HG02798 (cell line): ENCODE measurements at regions not wholly inside any gene's neighbourhood (a gene's known extent, or its start where the extent isn't known, plus 50 kb on each side); places are given as distances from the start of the nearest gene placed in this dataset.

Experiments
- ATAC-seq: cut with Tn5 transposase; IDR thresholded peaks from one replicate; pipeline ENCODE4 v1.9.1; 2021; ENCODE audit warnings: mild to moderate bottlenecking; ENCODE audit not compliant: unreplicated experiment, poor library complexity

DNA sequence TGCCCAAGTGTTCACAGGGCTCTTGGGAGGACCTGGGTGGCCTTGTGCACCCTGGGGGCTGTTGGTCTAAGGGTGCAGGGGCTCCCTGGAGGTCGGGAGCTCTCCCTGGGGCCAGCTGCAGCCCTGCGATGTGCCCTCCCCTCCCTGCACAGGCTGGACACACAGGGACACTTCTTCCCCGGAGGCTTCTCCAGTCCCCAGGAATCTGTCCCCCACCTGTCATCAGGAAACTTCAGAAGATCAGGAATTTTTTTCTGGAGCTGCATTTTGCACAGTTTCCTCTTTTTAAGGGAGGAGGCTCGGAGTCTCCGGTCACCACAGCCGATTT, 66.9 kb upstream of the BHLHE23 start:
- ATAC-seq: no peak

DNA sequence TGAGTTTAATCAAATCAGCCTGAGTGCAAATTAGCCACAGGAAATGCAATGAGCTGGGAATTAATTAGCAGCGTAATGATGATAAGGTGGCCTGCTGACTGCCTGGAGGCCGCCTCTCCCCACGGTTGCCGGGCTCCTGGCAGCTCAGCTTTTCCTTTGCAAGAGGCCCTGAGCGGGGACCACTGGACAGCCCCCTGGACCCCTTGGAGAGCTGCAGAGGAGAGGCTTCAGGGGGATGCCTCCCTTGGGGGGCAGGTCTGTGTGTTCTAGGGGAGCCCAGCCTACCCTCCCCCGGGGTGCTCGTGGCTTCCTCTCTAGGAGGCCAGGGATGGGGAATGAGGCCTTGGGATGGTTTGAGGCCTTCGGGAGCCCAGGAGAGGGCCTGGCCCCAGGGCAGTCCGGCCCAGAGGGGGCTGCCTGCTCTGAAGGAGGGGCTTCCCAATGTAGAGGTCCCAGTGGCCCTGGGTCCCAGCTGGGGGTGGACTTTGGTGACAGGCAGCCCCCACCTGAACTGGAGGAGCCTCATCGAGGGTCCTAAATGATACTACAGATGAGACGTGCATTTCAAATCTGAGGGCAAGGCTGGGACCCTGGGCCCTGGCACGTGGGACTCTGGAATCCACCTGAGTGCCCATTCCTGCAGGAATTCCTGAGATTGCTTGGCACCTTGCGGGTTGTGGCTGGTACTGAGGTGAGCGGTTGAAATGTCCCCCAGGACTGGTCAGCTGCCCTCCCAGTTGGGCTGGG, 66.4 kb upstream of the BHLHE23 start:
- no peak for ATAC-seq

DNA sequence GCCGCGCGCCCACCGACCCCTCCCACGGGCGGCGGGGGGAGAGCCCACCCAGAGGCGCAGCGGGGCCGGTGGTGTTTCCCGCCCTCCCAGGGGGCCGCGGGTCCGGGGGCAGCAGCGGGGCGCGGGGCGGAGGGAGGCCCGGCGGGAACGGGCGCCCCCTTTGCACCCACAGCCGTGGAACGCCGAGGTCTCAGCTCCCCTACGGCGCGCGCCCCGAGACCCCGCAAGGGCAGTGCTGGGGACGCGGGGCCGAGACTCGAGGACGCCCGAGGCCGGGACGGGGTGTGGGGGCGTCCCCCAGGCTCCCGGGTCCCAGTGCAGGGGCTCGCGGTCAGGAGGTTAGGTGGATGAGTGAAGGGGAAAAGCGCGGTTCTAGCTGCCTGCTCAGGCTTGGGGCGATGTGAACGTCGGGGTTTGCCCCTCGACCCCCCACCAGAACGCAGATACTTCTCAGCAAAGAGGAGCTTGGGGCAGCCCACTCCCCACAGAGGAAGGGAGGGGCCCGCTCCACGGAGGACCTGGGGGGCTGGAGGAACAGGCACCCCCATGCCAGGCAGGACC, 65.5 kb upstream of the BHLHE23 start:
- no peak for ATAC-seq

DNA sequence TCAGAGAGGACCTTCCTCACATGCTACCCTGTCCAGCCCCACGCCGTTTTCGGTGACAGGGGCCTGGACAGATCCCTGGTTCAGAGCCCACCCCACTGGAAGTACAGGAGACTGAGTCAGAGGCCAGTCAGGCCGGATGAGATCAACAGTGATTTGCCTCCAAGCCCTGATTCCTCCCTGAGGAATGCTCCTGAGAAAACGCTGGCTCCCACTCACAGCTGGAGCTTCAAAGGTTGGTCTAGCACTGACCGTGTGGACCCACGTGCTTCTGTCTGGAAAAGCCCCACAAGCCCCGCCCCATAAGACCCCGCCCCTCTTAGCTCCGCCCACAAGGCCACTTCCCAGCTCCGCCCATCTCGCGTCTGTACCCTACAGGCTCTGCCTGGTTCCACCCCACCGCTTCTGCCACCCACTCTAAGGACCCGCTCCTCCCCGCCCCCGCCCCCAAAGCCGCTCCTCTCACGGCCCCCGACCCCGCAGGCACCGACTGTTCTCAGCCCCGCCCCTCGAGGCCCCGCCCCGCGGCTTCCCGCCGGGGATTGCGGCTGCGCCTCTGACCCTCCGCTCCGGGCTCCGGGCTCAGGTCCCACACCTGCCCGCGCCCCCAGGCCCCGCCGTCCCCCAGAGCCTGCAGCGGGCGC, 64.9 kb upstream of the BHLHE23 start:
- no peak for ATAC-seq

DNA sequence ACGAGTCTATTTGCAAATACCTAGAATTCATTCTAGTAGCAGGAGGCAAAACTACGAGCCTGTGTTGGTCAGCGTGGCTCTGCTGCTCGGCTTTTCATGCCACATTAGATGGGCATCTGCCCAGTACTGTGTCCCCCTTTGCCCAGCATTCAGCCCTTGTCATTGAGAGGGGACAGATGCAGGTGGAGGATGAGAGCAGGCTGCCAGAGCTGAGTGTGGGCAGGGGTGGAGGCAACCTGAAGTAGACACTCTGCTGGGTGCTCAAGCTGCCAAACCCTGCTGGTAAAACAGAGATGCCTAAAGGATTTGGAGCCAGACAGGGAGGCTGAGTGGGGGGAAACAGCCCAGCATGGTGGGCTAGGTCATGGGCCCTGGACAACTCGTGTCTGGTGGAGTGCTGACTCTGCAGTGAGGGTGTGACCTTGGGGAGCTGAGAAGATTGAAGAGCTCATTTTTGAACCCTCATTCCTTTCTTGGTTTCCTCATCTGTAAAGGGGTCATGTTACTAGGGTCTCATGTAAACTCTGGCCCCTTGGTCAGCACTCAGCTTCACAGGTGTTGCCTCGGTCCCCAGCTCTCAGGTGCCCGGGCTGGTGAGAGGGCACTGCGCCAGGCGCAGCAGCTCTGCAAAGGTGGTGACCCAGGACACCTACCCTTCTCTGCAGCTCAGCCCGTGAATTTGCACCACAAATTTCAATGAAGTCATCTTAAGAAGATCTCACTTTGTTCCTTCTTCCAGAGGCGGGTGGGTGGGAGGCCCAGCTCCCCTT, 64.2 kb upstream of the BHLHE23 start:
- no peak for ATAC-seq

DNA sequence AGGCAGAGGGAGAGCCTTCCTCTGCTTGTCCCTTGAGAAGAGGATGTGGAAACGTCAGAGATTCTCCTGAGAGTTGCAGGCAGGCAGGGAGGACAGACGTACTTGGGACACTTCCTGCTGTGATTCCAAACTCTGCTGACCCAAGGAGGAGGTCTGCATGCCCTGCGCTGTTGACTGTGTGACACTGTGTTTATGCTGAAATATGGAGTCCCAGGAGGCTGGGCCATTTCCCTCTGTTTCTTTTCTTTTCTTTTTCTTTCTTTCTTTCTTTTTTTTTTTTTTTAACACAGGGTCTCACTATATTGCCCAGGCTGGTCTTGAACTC, 63.5 kb upstream of the BHLHE23 start:
- no peak for ATAC-seq

DNA sequence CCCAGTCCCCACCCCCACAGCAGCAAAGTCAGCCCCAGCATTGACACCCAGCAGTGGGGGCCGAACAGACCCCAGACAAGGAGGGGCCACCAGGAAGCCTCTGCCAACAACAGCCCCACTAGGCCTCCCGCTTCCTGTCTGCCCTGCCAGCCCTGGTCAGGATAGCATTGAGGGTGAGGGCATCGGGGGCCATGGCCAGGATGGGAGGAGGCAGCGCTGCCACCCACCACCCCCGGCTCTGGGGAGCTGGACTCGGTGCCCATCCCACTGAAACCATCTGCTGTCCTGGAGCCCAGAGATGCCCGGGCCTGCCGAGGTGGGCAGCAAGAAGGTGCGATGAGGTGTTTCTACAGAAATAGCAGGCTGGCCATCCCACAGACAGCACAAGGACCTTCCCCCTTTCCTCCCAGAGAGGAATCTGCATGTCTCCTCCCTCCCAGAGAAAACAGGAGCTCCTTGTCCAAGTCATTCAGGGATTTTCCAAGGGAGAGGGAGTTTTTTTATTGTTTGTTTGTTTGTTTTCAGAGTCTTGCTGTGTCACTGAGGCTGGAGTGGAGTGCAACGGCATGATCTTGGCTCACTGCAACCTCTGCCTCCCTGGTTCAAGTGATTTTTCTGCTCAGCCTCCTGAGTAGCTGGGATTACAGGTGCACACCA, 62.1 kb upstream of the BHLHE23 start:
- ATAC-seq: no peak

DNA sequence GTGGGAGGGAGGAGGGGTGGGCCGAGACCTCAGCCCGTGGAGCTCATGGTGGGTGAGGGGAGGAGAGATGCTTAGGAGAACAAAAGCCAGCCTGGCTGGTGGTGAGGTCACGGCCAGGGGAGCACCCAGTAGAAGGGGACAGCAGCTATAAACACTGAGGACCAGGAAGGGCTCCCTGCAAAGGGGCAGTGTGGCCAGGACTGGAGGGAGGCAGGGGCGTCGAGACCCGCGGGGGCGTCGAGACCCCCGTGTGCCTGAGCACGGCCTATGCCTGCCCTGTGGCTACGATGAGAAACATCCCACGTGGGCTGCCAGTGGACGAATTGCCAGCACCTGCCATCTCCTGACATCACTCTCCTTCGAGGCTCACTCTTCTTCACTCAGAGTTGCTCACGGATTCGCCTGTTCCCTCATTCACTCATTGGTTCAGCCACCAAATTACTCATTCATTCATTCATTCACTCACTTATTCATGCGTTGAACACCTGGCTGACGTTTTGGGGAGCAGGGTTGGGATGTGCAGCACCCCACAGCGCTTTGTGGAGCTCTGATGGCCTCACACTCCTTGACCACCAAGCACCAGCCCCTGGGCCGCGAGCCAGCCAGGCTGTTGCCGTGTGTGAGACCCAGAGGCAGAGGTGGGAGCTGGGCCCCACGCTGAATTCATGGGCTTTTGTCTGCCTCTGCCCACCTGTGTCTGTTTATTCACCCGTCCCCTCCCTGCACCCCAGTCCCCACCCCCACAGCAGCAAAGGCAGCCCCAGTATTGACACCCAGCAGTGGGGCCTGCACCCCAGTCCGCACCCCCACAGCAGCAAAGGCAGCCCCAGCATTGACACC, 61.2 kb upstream of the BHLHE23 start:
- ATAC-seq: no peak

DNA sequence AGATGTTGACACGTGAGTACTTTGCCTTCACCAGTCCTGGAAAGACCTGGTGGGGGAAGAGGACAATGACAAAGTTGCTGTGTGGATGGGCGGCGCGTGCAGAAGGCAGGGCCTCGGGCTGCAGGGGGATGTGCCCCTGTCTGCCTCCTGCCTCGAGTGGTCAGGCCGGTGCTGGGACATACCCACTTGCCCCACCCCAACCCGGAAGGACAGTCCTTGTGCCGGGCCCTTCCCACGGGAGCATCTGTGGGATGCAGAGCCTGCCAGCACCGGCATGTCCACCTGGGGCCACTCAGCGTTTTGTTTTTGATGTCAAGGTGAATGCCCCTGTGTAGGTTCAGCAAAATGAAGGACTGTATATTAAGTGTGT, 60.5 kb upstream of the BHLHE23 start:
- ATAC-seq: no peak

DNA sequence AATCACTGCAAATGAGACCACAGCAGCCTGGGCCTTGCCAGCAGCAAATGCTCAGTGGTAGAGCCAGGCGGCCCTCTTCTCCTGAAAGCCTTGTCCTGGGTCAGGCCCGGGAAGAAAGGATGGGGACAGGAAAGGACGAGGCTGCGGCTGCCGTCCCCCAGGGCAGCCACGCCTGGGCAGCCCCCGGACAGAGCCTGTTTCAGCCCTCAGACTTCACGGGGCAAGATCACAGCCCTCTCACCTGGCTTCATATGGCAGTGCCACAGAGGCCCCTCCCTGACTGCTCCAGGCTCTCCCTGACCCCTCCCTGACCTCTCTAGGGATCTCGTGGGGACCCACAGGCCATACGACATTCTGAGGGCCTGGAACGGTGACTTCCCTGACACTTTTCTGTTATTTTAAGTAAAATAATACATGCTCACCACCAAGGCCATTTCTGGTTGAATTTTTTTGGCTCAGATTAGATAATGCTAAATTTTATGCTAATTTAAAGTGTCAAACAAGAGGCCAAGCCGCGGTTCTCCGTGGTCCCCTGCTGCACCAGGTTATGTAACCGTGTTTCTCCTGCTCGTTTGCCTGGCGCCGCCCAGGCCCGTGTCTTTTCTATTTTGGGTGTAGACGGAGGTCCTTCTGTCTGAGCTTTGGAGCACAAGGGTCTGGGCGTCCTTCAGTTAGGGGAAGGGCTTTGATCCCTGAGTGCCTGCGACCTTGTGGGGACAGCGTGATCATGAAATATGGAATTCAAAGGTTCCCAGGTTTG, 59.9 kb upstream of the BHLHE23 start:
- no peak for ATAC-seq

DNA sequence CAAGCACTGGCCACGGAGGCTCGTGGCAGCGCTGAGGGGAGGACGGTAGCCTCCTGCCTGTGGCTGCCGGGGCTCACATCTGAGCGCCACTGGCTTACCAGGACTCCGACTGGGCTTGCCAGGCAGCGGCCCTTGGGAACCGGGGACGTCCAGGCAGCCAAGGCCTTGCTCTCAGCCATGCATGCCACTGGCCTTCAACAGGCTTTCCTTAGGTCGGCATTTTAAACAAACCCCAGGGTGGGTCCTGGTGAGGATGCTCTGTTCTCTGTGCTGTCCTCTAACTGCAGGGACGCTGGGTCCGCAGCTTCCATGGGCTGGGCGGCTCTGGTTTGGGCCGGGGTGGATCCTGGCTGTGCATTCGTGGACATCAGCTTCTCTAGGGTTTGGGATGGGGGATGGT, 59.1 kb upstream of the BHLHE23 start:
- ATAC-seq: no peak

DNA sequence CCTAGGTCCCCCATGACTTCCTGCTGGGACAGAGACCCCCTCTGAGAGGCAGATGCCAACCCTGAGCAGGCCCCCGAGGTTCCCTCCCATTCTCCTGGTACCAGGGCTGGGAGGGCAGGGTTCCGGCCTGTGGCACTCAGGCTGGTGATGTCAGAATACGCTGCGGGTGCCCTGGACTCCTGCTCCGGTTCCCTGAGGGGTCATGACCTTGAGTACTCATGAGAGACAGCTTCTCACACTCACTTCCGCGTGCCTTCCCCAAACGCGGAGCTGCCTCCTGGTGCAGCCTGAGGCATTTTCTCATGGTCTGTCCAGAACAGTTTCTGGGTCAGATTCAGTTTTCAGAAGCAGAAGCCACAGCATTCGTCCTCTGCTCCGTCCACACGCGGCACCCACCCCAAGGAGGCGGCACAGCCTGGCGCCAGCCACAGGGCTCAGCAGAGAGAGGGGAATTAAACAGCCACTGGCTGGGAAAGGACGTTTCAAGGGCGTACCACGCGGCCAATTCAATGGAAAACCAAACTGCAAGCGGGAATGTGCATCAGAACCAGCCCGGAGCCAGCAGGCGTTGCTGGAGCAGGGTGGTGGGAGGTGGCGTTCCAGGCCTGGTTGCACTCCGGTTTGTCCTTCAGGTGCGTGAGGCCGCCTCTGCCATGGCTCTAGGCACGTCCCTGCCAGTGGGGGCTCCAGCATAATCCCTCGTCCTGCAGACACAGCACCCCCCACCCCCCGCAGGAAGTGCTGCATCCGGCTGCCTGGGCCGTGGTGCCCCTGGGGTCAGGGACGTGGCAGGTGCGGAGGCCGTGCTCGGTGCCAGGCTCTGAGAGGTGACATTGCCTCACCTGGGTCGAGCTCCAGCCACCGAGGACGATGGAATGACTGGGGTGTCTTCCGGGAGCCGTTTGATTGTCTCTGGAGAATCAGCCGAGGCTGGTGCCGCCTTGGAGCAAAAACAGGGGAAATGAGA, 58.3 kb upstream of the BHLHE23 start:
- no peak for ATAC-seq

DNA sequence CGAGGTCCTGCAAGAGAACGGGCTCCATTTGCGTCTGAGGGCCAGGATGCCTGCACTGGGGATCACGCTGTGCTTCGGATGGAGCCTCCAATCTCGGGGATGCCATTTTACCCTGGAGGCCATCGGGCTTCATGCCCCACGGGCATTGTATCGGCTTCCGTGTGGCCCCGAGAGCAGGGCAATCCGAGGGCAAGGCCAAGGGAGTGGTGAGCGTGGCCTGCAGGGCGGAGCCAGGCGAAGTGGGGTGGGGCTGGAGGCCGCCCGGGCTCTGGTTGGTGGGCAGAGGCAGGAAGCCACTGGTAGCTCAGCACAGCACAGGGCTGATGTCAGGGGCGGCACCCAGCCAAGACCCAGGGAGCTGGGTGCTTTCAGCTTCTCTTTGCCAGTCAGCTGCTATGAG, 57.5 kb upstream of the BHLHE23 start:
- no peak for ATAC-seq

DNA sequence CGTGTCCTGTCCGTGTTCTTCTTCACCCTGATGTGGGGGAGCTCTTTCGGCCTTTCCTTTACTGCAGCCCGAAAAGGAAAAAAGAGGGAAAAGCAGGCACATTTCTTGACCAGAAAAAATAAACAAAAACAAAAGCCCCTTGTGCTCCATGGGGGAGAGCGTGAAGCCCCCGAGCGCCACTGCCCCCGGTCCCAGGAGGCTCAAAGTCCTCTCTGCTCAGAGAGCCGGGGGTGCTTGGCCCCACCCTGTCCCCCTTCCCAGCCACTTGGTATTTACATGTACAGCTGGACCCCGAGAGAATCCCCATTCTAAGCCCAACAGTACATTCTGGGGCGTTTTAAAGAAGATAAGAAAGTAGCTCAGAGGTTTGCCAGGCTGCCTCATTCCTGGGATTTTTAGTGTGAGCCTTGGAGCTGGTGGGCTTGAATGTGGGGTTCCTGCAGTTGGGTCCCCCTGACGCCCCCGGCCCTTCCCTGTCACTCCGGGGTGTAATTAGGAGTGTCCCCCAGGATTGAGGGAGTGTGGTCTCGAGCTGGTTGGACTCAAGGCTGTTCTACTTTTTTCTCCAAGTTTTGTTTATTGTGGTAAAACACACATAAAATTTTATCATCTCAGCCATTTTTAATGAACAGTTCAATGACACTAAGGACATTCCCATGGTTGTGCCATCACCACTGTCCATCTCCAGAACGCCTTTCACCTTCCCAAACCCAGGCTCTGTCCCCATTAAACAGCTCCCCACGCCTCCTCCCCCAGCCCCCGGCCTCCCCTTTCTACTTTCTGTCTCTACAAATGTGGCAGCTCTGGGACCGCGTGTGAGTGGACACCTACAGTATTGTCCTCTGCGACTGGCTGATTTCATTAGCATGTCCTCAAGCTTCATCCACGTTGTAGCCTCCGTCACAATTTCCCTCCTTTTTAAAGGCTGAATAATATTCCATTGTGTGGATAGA, 55.7 kb upstream of the BHLHE23 start:
- ATAC-seq: no peak

DNA sequence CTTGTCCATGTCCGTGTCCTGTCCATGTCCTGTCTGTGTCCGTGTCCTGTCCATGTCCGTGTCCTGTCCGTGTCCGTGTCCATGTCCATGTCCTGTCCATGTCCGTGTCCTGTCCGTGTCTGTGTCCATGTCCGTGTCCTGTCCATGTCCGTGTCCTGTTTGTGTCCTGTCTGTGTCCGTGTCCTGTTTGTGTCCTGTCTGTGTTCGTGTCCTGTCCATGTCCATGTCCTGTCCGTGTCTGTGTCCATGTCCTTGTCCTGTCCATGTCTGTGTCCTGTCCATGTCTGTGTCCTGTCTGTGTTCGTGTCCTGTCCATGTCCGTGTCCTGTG, 55.0 kb upstream of the BHLHE23 start:
- ATAC-seq: no peak

DNA sequence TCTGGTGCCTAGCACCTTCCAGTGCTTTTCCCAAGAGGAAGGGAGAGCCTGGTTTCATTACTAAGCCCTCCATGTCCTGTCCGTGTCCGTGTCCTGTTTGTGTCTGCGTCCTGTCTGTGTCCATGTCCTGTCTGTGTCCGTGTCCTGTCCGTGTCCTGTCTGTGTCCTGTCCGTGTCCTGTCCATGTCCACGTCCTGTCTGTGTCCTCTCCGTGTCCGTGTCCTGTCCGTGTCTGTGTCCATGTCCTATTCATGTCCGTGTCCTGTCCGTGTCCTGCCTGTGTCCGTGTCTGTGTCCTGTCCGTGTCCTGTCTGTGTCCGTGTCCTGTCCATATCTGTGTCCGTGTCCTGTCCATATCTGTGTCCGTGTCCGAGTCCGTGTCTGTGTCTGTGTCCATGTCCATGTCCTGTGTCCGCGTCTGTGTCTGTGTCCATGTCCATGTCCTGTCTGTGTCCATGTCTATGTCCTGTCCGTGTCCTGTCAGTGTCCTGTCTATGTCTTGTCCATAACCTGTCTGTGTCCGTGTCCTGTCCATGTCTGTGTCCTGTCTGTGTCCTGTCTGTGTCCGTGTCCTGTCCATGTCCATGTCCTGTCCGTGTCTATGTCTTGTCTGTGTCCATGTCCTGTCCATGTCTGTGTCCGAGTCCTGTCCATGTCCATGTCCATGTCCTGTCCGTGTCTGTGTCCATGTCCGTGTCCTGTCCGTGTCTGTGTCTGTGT, 54.4 kb upstream of the BHLHE23 start:
- ATAC-seq: no peak
